HCT116 (cell line): ENCODE measurements at regions not wholly inside any gene's neighbourhood (a gene's known extent, or its start where the extent isn't known, plus 50 kb on each side); places are given as distances from the start of the nearest gene placed in this dataset.

ENCODE experiments used
- ATAC-seq: fragments of 200-7000 bp; cut with Tn5 transposase; 2 replicates; pipeline ENCODE4 v1.9.1; 2020; ENCODE audit warnings: mild to moderate bottlenecking, moderate library complexity
- BruUV-seq: library from RNA; stranded (reverse); fragments of 400-500 nt; replicated peaks from 2 replicates; lab custom pipeline; 2021; lab: Mats Ljungman, UMichigan
- CTCF ChIA-PET: fragments of 300-600 bp; sonication (Branson Sonifier 250); formaldehyde crosslinking; loops from one replicate; lab custom pipeline; 2021; ENCODE audit warnings: antibody characterized with exemption; lab: Charles Lee
- POLR2A ChIA-PET: fragments of 300-600, 350-600 bp; sonication (Branson Sonifier 250); formaldehyde crosslinking; loops from one replicate; lab custom pipeline; 2021; ENCODE audit warnings: antibody characterized with exemption; lab: Charles Lee
- RAD21 ChIA-PET, 2 experiments: fragments of 300-600 bp; sonication (Branson Sonifier 250); formaldehyde crosslinking; loops; one replicate each; lab custom pipeline; 2023; ENCODE audit warnings: low total read pairs in 2 of 2; ENCODE audit not compliant: uncharacterized antibody in 2 of 2, unreplicated experiment in 2 of 2, low non-redundant PET in 1 of 2; lab: Charles Lee
- DNase-seq: peaks from one replicate; pipeline ENCODE4 v3.0.0-alpha.2; 2010; ENCODE audit warnings: low read depth, low spot score
- H2AFZ ChIP-seq: fragments of 200-600 bp; shearing (Covaris generic), sonication (generic); 2 replicates; pipeline ENCODE4 v1.6.1; 2017; ENCODE audit warnings: low read depth, mixed run types, mixed read lengths, antibody characterized with exemption, low read length; ENCODE audit not compliant: poor library complexity, severe bottlenecking
- H3K27ac ChIP-seq: 2 replicates; pipeline ENCODE4 v1.5.1; 2012; ENCODE audit warnings: low read depth, low read length
- H3K27me3 ChIP-seq: fragments of 200-600 bp; sonication (generic); 2 replicates; pipeline ENCODE4 v1.6.1; 2016; ENCODE audit warnings: mixed run types, low read length, mixed read lengths; ENCODE audit not compliant: insufficient read depth
- H3K36me3 ChIP-seq, 2 experiments: fragments of 200-500 bp in 1 of 2; fragments of 200-600 bp in 1 of 2; sonication (Bioruptor generic) in 1 of 2; sonication (generic) in 1 of 2; 2 replicates each; pipeline versions ENCODE4 v1.5.1 to v1.6.1; 2014 to 2016; ENCODE audit warnings: low read length in 2 of 2, inconsistent platforms in 1 of 2, mixed read lengths in 1 of 2, mixed run types in 1 of 2; ENCODE audit not compliant: insufficient read depth in 2 of 2, control insufficient read depth in 1 of 2
- H3K4me1 ChIP-seq, 2 experiments: fragments of 200-600 bp in 1 of 2; sonication (generic) in 1 of 2; 2 replicates each; pipeline versions ENCODE4 v1.5.1 to v1.6.1; 2012 to 2017; ENCODE audit warnings: low read length in 2 of 2, inconsistent platforms in 1 of 2, mild to moderate bottlenecking in 1 of 2, mixed read lengths in 1 of 2, mixed run types in 1 of 2, moderate library complexity in 1 of 2; ENCODE audit not compliant: insufficient read depth in 2 of 2, control insufficient read depth in 1 of 2
- H3K4me2 ChIP-seq: fragments of 200-600 bp; sonication (generic); 2 replicates; pipeline ENCODE4 v1.6.1; 2017; ENCODE audit warnings: mixed run types, low read length, mixed read lengths
- H3K4me3 ChIP-seq, 2 experiments: fragments of 200-600 bp in 1 of 2; sonication (generic) in 1 of 2; replicated peaks in 1 of 2; 2 replicates each; pipeline ENCODE4 v1.5.1; 2011 to 2016; ENCODE audit warnings: low read length in 2 of 2, control low read depth in 1 of 2, low read depth in 1 of 2, mild to moderate bottlenecking in 1 of 2, mixed read lengths in 1 of 2, mixed run types in 1 of 2
- H3K79me2 ChIP-seq: fragments of 200-600 bp; sonication (generic); 2 replicates; pipeline ENCODE4 v1.6.1; 2017; ENCODE audit warnings: mild to moderate bottlenecking, mixed run types, low read length, moderate library complexity, mixed read lengths; ENCODE audit not compliant: insufficient read depth
- H3K9ac ChIP-seq: fragments of 200-600 bp; sonication (generic); 2 replicates; pipeline ENCODE4 v1.6.1; 2016; ENCODE audit warnings: low read length, mixed read lengths
- H3K9me2 ChIP-seq: fragments of 200-600 bp; sonication (generic), shearing (Covaris generic); 2 replicates; pipeline ENCODE4 v1.6.1; 2017; ENCODE audit warnings: mixed run types, mild to moderate bottlenecking, moderate library complexity; ENCODE audit not compliant: insufficient read depth
- H3K9me3 ChIP-seq, 2 experiments: fragments of 200-500 bp in 1 of 2; fragments of 200-600 bp in 1 of 2; sonication (Bioruptor generic) in 1 of 2; sonication (generic) in 1 of 2; 2 replicates each; pipeline ENCODE4 v1.6.1; 2014 to 2017; ENCODE audit warnings: low read length in 2 of 2, mixed read lengths in 2 of 2, inconsistent platforms in 1 of 2, low read depth in 1 of 2, mild to moderate bottlenecking in 1 of 2, mixed run types in 1 of 2, moderate library complexity in 1 of 2; ENCODE audit not compliant: control insufficient read depth in 1 of 2, insufficient read depth in 1 of 2
- H4K20me1 ChIP-seq: fragments of 200-600 bp; sonication (generic), shearing (Covaris generic); 2 replicates; pipeline ENCODE4 v1.6.1; 2017; ENCODE audit warnings: mixed run types, mild to moderate bottlenecking, moderate library complexity; ENCODE audit not compliant: insufficient read depth
- ATF3 ChIP-seq: IDR thresholded peaks from 2 replicates; pipeline ENCODE4 v1.6.1; 2012
- CBX3 ChIP-seq: IDR thresholded peaks from 2 replicates; pipeline ENCODE4 v1.6.1; 2012; ENCODE audit warnings: low read depth
- CEBPB ChIP-seq: IDR thresholded peaks from 2 replicates; pipeline ENCODE4 v1.6.1; 2012; ENCODE audit warnings: low read depth
- CTCF ChIP-seq, 3 experiments: fragments of 200-600 bp in 1 of 3; sonication (generic) in 1 of 3; IDR thresholded peaks in 2 of 3; conservative IDR thresholded peaks in 1 of 3; 2 replicates each; pipeline ENCODE4 v1.5.1; 2012 to 2017; ENCODE audit warnings: low read depth in 2 of 3, low read length in 2 of 3, antibody characterized with exemption in 1 of 3, borderline replicate concordance in 1 of 3, control low read depth in 1 of 3, mild to moderate bottlenecking in 1 of 3, mixed read lengths in 1 of 3, mixed run types in 1 of 3, moderate library complexity in 1 of 3; ENCODE audit not compliant: insufficient read depth in 1 of 3
- EGR1 ChIP-seq: IDR thresholded peaks from 2 replicates; pipeline ENCODE4 v1.6.1; 2012; ENCODE audit warnings: low read depth
- ELF1 ChIP-seq: IDR thresholded peaks from 2 replicates; pipeline ENCODE4 v1.6.1; 2012; ENCODE audit warnings: low read depth, borderline replicate concordance
- EZH2 ChIP-seq: fragments of 200-600 bp; sonication (generic); IDR thresholded peaks from 2 replicates; pipeline ENCODE4 v1.6.1; 2017; ENCODE audit warnings: antibody characterized with exemption, mixed run types
- EZH2phosphoT487 ChIP-seq: fragments of 200-600 bp; IDR thresholded peaks from 2 replicates; pipeline ENCODE4 v1.6.1; 2018; ENCODE audit warnings: antibody characterized with exemption, borderline replicate concordance
- FOSL1 ChIP-seq: IDR thresholded peaks from 2 replicates; pipeline ENCODE4 v1.6.1; 2012; ENCODE audit warnings: low read depth
- JUND ChIP-seq: IDR thresholded peaks from 2 replicates; pipeline ENCODE4 v1.6.1; 2012
- SRF ChIP-seq: IDR thresholded peaks from 2 replicates; pipeline ENCODE4 v1.6.1; 2012; ENCODE audit warnings: low read depth
- TCF7L2 ChIP-seq: IDR thresholded peaks from 2 replicates; pipeline ENCODE4 v1.7.0; 2011; ENCODE audit warnings: borderline replicate concordance, inconsistent platforms; ENCODE audit not compliant: insufficient read depth, insufficient read length; ENCODE audit errors: extremely low read depth
- ZFX ChIP-seq: fragments of 450-650 bp; IDR thresholded peaks from 2 replicates; pipeline ENCODE4 v1.6.1; 2017
- intact Hi-C: fragments of 100-400 bp; cut with micrococcal nuclease; formaldehyde crosslinking; loops from 2 replicates; pipeline ENCODE4 v1.10.0; 2022
- TF ChIP-seq, protein P1 (sequence below): IDR thresholded peaks from 2 replicates; pipeline ENCODE4 v1.6.1; 2012
- TF ChIP-seq, protein P2 (sequence below): IDR thresholded peaks from 2 replicates; pipeline ENCODE4 v1.6.1; 2012; ENCODE audit warnings: low read depth
- TF ChIP-seq, protein P3 (sequence below): IDR thresholded peaks from 2 replicates; pipeline ENCODE4 v1.6.1; 2011; ENCODE audit warnings: mild to moderate bottlenecking, low read length, moderate library complexity; ENCODE audit not compliant: insufficient replicate concordance; ENCODE audit errors: extremely low read depth

DNA sequence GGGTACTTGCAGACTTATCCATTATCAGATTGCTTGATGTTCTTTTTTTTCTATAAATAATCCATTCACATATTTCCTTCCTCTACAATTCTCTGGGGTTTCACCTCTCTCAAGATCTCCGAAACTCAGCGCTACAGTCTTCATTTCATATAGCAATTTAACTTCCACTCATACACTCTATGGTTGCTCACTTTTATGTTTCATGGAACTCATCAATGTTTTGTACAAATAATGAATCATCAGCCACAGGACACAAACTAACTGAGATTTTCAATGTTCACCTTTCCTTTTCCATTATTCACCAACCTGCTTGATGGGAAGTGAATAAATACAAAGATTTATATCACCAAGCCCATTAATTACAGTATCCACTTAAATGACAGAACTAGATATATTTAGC is 534.7 kb downstream of the LRFN5 start:
- Histone ChIP-seq H3K27ac (no peak overlapping the region), H3K4me2 (no peak overlapping the region), H3K4me3 (no peak overlapping the region), H2AFZ (no peak overlapping the region), H3K79me2 (no peaks in the 10 kb centered on the region), H3K9me3 (no peaks in the 10 kb centered on the region), H3K4me1 (peaks cover 0 to 6% of the 10 kb centered on the region in 2 experiments; a peak in 1 of 4 replicates), H3K27me3 (no peaks in the 10 kb centered on the region), H3K9ac (no peak overlapping the region), H4K20me1 (no peaks in the 10 kb centered on the region), H3K36me3 (no peaks in the 10 kb centered on the region), H3K9me2 (no peaks in the 10 kb centered on the region)
- TF ChIP-seq, protein P1, sequence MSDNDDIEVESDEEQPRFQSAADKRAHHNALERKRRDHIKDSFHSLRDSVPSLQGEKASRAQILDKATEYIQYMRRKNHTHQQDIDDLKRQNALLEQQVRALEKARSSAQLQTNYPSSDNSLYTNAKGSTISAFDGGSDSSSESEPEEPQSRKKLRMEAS: no peak
- TF ChIP-seq CEBPB (no peak), FOSL1 (no peak), CTCF (IDR thresholded peaks at IDR 0.05 in 2 of 3, conservative IDR thresholded peaks at IDR 0.05 in 1 of 3; ENCODE audit: borderline replicate concordance in 1 of 3, insufficient read depth in 1 of 3, low read depth in 2 of 3, low read length in 2 of 3) (no peak), SRF (no peak), EZH2phosphoT487 (no peak), JUND (no peak), EGR1 (no peak), ATF3 (no peak), TCF7L2 (no peak), EZH2 (no peak), ZFX (no peak), CBX3 (no peak), ELF1 (no peak)
- TF ChIP-seq, protein P2, sequence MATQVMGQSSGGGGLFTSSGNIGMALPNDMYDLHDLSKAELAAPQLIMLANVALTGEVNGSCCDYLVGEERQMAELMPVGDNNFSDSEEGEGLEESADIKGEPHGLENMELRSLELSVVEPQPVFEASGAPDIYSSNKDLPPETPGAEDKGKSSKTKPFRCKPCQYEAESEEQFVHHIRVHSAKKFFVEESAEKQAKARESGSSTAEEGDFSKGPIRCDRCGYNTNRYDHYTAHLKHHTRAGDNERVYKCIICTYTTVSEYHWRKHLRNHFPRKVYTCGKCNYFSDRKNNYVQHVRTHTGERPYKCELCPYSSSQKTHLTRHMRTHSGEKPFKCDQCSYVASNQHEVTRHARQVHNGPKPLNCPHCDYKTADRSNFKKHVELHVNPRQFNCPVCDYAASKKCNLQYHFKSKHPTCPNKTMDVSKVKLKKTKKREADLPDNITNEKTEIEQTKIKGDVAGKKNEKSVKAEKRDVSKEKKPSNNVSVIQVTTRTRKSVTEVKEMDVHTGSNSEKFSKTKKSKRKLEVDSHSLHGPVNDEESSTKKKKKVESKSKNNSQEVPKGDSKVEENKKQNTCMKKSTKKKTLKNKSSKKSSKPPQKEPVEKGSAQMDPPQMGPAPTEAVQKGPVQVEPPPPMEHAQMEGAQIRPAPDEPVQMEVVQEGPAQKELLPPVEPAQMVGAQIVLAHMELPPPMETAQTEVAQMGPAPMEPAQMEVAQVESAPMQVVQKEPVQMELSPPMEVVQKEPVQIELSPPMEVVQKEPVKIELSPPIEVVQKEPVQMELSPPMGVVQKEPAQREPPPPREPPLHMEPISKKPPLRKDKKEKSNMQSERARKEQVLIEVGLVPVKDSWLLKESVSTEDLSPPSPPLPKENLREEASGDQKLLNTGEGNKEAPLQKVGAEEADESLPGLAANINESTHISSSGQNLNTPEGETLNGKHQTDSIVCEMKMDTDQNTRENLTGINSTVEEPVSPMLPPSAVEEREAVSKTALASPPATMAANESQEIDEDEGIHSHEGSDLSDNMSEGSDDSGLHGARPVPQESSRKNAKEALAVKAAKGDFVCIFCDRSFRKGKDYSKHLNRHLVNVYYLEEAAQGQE: no peak
- TF ChIP-seq, protein P3, sequence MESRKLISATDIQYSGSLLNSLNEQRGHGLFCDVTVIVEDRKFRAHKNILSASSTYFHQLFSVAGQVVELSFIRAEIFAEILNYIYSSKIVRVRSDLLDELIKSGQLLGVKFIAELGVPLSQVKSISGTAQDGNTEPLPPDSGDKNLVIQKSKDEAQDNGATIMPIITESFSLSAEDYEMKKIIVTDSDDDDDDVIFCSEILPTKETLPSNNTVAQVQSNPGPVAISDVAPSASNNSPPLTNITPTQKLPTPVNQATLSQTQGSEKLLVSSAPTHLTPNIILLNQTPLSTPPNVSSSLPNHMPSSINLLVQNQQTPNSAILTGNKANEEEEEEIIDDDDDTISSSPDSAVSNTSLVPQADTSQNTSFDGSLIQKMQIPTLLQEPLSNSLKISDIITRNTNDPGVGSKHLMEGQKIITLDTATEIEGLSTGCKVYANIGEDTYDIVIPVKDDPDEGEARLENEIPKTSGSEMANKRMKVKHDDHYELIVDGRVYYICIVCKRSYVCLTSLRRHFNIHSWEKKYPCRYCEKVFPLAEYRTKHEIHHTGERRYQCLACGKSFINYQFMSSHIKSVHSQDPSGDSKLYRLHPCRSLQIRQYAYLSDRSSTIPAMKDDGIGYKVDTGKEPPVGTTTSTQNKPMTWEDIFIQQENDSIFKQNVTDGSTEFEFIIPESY: no peak
- no peak for ATAC-seq
- ChIA-PET CTCF (no interaction called here), RAD21 (no interaction called here), POLR2A (no interaction called here)
- no peak for DNase-seq
- intact Hi-C loops: no loop called here
- no TSS peak for BruUV-seq
